K562 (cell line): ENCODE measurements at regions not wholly inside any gene's neighbourhood (a gene's known extent, or its start where the extent isn't known, plus 50 kb on each side); places are given as distances from the start of the nearest gene placed in this dataset.

Experiments
- ARHGAP35 ChIP-seq: fragments of 450-650 bp; IDR thresholded peaks from 2 replicates; pipeline ENCODE4 v1.6.1; 2018; ENCODE audit not compliant: partially characterized antibody
- ETV1 ChIP-seq: fragments of 450-650 bp; conservative IDR thresholded peaks from 2 replicates; pipeline ENCODE4 v1.6.1; 2016; ENCODE audit warnings: missing genetic modification characterization, control low read depth, low read depth, missing compliant biosample characterization
- GATA2 ChIP-seq: sonication (generic); formaldehyde crosslinking; IDR thresholded peaks from 2 replicates; pipeline ENCODE4 v1.4.0; 2020; ENCODE audit warnings: mild to moderate bottlenecking, missing genetic modification reagents
- MTA1 ChIP-seq: fragments of 450-650 bp; IDR thresholded peaks from 2 replicates; pipeline ENCODE4 v1.6.1; 2017; ENCODE audit warnings: borderline replicate concordance
- ZNF239 ChIP-seq: fragments of 250-450 bp; sonication (Bioruptor Pico); IDR thresholded peaks from 2 replicates; pipeline ENCODE4 v1.4.0; 2020; ENCODE audit warnings: mild to moderate bottlenecking
- ZNF347 ChIP-seq: fragments of 450-650 bp; formaldehyde crosslinking; IDR thresholded peaks from 2 replicates; pipeline ENCODE4 v1.4.0; 2020; ENCODE audit warnings: low read depth, mild to moderate bottlenecking, moderate library complexity
- ZNF644 ChIP-seq: fragments of 200-800 bp; sonication (Bioruptor generic); IDR thresholded peaks from 2 replicates; pipeline ENCODE4 v1.6.1; 2016; ENCODE audit warnings: low read depth, missing genetic modification characterization, missing compliant biosample characterization
- TF ChIP-seq, protein P1 (sequence below): fragments of 250-450 bp; sonication (Bioruptor Pico); IDR thresholded peaks from 2 replicates; pipeline ENCODE4 v1.4.0; 2020
- TF ChIP-seq, protein P2 (sequence below): fragments of 250-450 bp; sonication (Bioruptor Pico); IDR thresholded peaks from 2 replicates; pipeline ENCODE4 v1.4.0; 2020; ENCODE audit warnings: mild to moderate bottlenecking, moderate library complexity
- TF ChIP-seq, protein P3 (sequence below): fragments of 250-450 bp; sonication (Bioruptor Pico); IDR thresholded peaks from 2 replicates; pipeline ENCODE4 v1.4.0; 2020; ENCODE audit warnings: borderline replicate concordance
- TF ChIP-seq, protein P4 (sequence below): fragments of 250-450 bp; sonication (Bioruptor Pico); IDR thresholded peaks from 2 replicates; pipeline ENCODE4 v1.5.0; 2021

DNA sequence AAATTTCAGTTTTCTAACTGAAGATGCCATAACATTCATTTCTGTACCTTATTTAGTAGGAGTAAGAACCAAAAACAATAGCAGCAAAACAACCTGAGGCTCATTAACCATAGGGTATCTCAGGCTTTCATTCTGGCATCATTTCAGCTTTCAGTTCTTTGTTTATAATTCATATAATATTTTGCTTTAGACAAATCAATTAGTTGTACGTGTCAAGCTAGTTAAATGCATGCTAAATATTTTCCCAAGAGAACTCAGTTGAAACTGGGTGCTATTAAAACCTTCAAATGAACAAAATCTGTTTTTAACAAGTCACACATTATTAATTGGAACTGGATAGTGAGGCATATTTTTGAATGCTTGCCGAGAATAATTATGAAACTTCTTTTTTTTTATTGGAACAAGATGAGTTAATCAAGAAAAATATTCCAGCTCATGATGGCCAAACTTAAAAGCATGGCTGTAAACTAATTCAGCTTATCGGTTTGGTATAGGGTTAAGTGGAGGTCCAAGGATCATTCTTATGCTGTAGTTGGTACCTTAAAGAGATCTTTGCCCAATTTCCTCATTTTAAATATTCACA is 442.7 kb downstream of the BTG1 start (continued):
- TF ChIP-seq, protein P1, sequence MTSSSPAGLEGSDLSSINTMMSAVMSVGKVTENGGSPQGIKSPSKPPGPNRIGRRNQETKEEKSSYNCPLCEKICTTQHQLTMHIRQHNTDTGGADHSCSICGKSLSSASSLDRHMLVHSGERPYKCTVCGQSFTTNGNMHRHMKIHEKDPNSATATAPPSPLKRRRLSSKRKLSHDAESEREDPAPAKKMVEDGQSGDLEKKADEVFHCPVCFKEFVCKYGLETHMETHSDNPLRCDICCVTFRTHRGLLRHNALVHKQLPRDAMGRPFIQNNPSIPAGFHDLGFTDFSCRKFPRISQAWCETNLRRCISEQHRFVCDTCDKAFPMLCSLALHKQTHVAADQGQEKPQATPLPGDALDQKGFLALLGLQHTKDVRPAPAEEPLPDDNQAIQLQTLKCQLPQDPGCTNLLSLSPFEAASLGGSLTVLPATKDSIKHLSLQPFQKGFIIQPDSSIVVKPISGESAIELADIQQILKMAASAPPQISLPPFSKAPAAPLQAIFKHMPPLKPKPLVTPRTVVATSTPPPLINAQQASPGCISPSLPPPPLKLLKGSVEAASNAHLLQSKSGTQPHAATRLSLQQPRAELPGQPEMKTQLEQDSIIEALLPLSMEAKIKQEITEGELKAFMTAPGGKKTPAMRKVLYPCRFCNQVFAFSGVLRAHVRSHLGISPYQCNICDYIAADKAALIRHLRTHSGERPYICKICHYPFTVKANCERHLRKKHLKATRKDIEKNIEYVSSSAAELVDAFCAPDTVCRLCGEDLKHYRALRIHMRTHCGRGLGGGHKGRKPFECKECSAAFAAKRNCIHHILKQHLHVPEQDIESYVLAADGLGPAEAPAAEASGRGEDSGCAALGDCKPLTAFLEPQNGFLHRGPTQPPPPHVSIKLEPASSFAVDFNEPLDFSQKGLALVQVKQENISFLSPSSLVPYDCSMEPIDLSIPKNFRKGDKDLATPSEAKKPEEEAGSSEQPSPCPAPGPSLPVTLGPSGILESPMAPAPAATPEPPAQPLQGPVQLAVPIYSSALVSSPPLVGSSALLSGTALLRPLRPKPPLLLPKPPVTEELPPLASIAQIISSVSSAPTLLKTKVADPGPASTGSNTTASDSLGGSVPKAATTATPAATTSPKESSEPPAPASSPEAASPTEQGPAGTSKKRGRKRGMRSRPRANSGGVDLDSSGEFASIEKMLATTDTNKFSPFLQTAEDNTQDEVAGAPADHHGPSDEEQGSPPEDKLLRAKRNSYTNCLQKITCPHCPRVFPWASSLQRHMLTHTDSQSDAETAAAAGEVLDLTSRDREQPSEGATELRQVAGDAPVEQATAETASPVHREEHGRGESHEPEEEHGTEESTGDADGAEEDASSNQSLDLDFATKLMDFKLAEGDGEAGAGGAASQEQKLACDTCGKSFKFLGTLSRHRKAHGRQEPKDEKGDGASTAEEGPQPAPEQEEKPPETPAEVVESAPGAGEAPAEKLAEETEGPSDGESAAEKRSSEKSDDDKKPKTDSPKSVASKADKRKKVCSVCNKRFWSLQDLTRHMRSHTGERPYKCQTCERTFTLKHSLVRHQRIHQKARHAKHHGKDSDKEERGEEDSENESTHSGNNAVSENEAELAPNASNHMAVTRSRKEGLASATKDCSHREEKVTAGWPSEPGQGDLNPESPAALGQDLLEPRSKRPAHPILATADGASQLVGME (CRISPR knock-in tag) = no peak
- TF ChIP-seq, protein P2, sequence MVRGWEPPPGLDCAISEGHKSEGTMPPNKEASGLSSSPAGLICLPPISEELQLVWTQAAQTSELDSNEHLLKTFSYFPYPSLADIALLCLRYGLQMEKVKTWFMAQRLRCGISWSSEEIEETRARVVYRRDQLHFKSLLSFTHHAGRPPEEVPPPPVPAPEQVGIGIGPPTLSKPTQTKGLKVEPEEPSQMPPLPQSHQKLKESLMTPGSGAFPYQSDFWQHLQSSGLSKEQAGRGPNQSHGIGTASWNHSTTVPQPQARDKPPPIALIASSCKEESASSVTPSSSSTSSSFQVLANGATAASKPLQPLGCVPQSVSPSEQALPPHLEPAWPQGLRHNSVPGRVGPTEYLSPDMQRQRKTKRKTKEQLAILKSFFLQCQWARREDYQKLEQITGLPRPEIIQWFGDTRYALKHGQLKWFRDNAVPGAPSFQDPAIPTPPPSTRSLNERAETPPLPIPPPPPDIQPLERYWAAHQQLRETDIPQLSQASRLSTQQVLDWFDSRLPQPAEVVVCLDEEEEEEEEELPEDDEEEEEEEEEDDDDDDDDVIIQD = no peak
- TF ChIP-seq, protein P3, sequence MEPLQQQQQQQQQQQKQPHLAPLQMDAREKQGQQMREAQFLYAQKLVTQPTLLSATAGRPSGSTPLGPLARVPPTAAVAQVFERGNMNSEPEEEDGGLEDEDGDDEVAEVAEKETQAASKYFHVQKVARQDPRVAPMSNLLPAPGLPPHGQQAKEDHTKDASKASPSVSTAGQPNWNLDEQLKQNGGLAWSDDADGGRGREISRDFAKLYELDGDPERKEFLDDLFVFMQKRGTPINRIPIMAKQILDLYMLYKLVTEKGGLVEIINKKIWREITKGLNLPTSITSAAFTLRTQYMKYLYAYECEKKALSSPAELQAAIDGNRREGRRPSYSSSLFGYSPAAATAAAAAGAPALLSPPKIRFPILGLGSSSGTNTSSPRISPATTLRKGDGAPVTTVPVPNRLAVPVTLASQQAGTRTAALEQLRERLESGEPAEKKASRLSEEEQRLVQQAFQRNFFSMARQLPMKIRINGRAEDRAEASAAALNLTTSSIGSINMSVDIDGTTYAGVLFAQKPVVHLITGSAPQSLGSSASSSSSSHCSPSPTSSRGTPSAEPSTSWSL (CRISPR knock-in tag) = no peak
- TF ChIP-seq MTA1 (no peak), ARHGAP35 (no peak), ZNF239 (CRISPR knock-in tag) (no peak), ETV1 (tag) (no peak), ZNF347 (no peak), GATA2 (CRISPR knock-in tag) (no peak), ZNF644 (tag) (no peak)
- TF ChIP-seq, protein P4, sequence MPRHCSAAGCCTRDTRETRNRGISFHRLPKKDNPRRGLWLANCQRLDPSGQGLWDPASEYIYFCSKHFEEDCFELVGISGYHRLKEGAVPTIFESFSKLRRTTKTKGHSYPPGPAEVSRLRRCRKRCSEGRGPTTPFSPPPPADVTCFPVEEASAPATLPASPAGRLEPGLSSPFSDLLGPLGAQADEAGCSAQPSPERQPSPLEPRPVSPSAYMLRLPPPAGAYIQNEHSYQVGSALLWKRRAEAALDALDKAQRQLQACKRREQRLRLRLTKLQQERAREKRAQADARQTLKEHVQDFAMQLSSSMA (CRISPR knock-in tag) = no peak
